Neural crest cell (in vitro differentiated cells): ENCODE measurements at regions not wholly inside any gene's neighbourhood (a gene's known extent, or its start where the extent isn't known, plus 50 kb on each side); places are given as distances from the start of the nearest gene placed in this dataset.

Experiments
- DNase-seq: peaks from one replicate; pipeline ENCODE4 v3.0.0; 2021; ENCODE audit warnings: low read depth, mixed read lengths, low spot score
- H3K27ac Mint-ChIP-seq: one replicate; pipeline ENCODE4 v1.8.0; 2021; ENCODE audit warnings: mild to moderate bottlenecking, mixed read lengths; ENCODE audit not compliant: unreplicated experiment
- H3K27me3 Mint-ChIP-seq: 2 replicates; pipeline ENCODE4 v1.8.0; 2021; ENCODE audit warnings: low read depth, mild to moderate bottlenecking, mixed read lengths
- H3K36me3 Mint-ChIP-seq: 2 replicates; pipeline ENCODE4 v1.8.0; 2021; ENCODE audit warnings: low read depth, mild to moderate bottlenecking, mixed read lengths
- H3K4me1 Mint-ChIP-seq: 2 replicates; pipeline ENCODE4 v1.8.0; 2021; ENCODE audit warnings: mixed read lengths
- H3K4me3 Mint-ChIP-seq: one replicate; pipeline ENCODE4 v1.8.0; 2021; ENCODE audit warnings: mild to moderate bottlenecking, mixed read lengths
- H3K9me3 Mint-ChIP-seq: 2 replicates; pipeline ENCODE4 v1.8.0; 2021; ENCODE audit warnings: mixed read lengths
- TF ChIP-seq, protein P1 (sequence below): fragments of 200-600 bp; sonication (generic); conservative IDR thresholded peaks from 2 replicates; pipeline ENCODE4 v1.5.0; 2021; ENCODE audit warnings: antibody characterized with exemption, mild to moderate bottlenecking

DNA sequence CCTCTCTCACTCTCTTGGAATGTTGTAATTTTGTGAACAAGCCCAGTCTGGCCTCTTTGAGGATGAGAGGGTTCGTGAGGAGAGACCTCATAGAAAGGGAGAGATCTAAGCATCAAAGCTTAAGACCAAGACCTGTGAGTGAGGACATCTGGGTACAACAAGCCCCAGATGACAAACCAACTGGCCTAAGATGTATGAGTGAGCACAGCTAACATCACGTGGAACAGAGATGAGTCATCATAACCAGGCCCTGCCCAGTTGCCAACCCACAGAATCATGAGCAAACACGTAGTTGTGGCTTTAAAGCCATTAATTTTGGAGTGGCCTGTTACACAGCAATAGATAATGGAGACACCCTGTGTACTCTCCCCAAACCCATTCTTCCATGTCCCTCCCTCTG is 439.1 kb upstream of the KIF2A start:
- H3K4me1 Mint-ChIP-seq: no peaks in the 10 kb centered on the region
- no peak overlapping the region for H3K4me3 Mint-ChIP-seq
- DNase-seq: no peak
- peaks cover 6% of the 10 kb centered on the region for H3K9me3 Mint-ChIP-seq
- no peak overlapping the region for H3K27ac Mint-ChIP-seq
- H3K27me3 Mint-ChIP-seq: no peaks in the 10 kb centered on the region
- peaks cover 8% of the 10 kb centered on the region for H3K36me3 Mint-ChIP-seq
- TF ChIP-seq, protein P1, sequence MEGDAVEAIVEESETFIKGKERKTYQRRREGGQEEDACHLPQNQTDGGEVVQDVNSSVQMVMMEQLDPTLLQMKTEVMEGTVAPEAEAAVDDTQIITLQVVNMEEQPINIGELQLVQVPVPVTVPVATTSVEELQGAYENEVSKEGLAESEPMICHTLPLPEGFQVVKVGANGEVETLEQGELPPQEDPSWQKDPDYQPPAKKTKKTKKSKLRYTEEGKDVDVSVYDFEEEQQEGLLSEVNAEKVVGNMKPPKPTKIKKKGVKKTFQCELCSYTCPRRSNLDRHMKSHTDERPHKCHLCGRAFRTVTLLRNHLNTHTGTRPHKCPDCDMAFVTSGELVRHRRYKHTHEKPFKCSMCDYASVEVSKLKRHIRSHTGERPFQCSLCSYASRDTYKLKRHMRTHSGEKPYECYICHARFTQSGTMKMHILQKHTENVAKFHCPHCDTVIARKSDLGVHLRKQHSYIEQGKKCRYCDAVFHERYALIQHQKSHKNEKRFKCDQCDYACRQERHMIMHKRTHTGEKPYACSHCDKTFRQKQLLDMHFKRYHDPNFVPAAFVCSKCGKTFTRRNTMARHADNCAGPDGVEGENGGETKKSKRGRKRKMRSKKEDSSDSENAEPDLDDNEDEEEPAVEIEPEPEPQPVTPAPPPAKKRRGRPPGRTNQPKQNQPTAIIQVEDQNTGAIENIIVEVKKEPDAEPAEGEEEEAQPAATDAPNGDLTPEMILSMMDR: no peak

DNA sequence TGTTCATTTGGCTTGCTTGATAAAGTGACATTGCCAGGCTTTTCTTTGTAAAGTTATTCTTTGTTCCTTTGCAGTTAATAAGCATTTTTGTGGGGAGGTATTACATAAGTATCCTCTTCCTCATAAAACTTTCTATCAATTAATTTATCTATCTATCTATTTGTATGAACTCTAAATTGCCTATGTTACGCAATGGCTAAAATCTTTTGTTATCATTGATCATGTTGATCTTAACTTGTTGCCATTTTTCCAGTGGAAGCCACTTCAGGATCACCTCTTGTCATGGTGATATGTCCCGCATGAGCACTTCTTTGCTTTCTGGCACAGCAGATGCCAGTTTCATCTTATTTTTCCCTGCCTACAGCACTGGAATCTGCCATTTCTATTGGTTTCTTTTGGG is 436.7 kb upstream of the KIF2A start:
- Mint-ChIP-seq H3K4me3 (no peak overlapping the region), H3K9me3 (peaks cover 12% of the 10 kb centered on the region), H3K27ac (no peak overlapping the region), H3K27me3 (peaks cover 3% of the 10 kb centered on the region), H3K4me1 (no peaks in the 10 kb centered on the region), H3K36me3 (peaks cover 15% of the 10 kb centered on the region)
- TF ChIP-seq, protein P1: no peak
- no peak for DNase-seq

DNA sequence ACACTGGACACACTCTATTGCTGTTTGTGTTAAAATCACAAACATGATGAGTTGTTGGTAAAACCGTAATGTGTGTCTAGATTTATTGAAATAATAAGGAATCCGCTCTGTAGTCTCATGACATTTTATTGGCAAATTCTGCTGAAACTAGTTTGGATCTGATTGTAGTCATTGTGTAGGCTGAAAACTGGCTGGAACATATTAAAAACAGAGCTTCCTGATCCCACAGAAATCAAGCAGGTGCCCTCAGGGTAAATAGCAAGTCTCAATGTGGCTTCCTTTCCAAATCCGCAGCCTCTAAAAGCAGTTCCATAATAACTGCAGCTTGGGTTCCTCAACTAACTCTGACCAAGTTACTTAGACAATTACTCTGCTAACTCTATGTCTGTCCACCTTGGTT is 427.5 kb upstream of the KIF2A start:
- no peak for DNase-seq
- no peak overlapping the region for H3K4me3 Mint-ChIP-seq
- no peaks in the 10 kb centered on the region for H3K27me3 Mint-ChIP-seq
- no peaks in the 10 kb centered on the region for H3K4me1 Mint-ChIP-seq
- peaks cover under 1% of the 10 kb centered on the region for H3K36me3 Mint-ChIP-seq
- H3K27ac Mint-ChIP-seq: no peak overlapping the region
- H3K9me3 Mint-ChIP-seq: no peaks in the 10 kb centered on the region
- TF ChIP-seq, protein P1: no peak

DNA sequence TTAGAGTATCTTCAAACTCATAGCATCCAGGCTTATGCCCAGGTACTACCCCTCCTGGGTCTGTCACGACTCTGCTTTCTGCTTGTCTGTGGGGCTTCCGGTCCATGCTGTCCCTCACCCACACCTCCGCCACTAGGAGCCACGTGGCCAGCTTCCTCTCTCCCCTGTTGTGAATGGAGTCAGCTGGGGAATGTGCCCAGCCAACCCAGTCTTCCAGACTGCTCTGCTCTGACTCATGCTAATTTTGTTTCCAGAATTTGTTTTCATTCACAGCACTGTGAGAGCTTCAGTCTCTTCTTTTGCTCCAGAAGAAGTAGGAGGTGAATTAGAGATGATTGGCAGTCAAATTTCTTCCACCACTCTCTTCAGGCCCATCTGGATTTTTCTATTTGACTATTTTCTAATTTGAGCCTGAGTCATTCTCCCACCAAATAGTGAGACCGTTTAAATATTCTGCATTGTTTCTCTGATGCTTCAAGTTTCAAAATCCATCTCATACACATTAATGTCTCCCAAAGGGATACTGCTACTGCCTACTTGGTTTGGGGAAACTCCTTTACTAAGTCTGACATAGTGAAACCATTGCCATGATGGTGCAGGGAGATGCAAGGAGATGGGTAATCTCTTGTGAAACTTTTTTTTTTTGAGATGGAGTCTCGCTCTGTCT is 424.1 kb upstream of the KIF2A start:
- H3K4me3 Mint-ChIP-seq: no peak overlapping the region
- TF ChIP-seq, protein P1: no peak
- no peaks in the 10 kb centered on the region for H3K4me1 Mint-ChIP-seq
- peaks cover 3% of the 10 kb centered on the region for H3K27me3 Mint-ChIP-seq
- no peaks in the 10 kb centered on the region for H3K9me3 Mint-ChIP-seq
- H3K36me3 Mint-ChIP-seq: no peaks in the 10 kb centered on the region
- DNase-seq: no peak
- H3K27ac Mint-ChIP-seq: no peak overlapping the region

DNA sequence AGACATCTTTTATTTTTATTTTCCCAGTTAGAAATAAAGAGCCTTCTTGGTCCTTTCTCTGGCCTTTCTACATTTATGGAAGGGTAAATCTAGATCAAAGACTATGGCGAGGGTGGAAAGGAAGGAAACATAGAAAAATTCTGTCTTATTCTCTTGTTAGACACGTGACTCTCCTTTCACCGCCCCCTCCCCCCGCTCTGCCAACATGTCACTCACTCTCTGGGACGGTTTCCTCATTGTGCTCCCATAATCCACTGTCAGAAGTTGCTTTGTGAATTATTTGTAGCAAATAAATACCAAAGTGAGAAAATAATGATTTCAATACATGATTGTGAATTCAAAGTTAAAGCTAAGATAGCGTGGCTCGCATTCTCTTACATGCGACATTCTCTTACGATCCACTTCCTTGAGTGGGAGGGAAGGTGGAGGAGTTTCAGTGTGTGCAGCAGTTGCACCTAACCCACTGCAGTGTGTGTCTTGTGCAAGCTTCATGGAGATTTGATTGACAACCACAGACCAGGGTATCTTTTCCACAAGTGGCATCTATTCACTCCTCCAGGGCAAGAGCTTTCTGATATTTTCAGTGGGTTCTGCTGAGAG is 423.0 kb upstream of the KIF2A start:
- H3K27me3 Mint-ChIP-seq: peaks cover 3% of the 10 kb centered on the region
- no peaks in the 10 kb centered on the region for H3K9me3 Mint-ChIP-seq
- no peaks in the 10 kb centered on the region for H3K36me3 Mint-ChIP-seq
- TF ChIP-seq, protein P1: no peak
- no peak overlapping the region for H3K27ac Mint-ChIP-seq
- no peak overlapping the region for H3K4me3 Mint-ChIP-seq
- no peak for DNase-seq
- no peaks in the 10 kb centered on the region for H3K4me1 Mint-ChIP-seq
